Hepatocyte (in vitro differentiated cells): ENCODE measurements at regions not wholly inside any gene's neighbourhood (a gene's known extent, or its start where the extent isn't known, plus 50 kb on each side); places are given as distances from the start of the nearest gene placed in this dataset.

Experiments used
- CTCF ChIP-seq: fragments of 200-600 bp; sonication (generic); IDR thresholded peaks from 2 replicates; pipeline ENCODE4 v1.5.1; 2016; ENCODE audit warnings: antibody characterized with exemption, mild to moderate bottlenecking; ENCODE audit not compliant: poor library complexity
- EZH2 ChIP-seq: fragments of 200-600 bp; sonication (generic); IDR thresholded peaks from 2 replicates; pipeline ENCODE4 v1.6.1; 2016; ENCODE audit warnings: antibody characterized with exemption, mild to moderate bottlenecking, borderline replicate concordance
- EZH2phosphoT487 ChIP-seq: fragments of 200-600 bp; sonication (generic); IDR thresholded peaks from one replicate; pipeline ENCODE4 v1.6.1; 2018; ENCODE audit warnings: antibody characterized with exemption, mild to moderate bottlenecking, low read depth, moderate library complexity; ENCODE audit not compliant: unreplicated experiment, severe bottlenecking

- no peak for TF ChIP-seq CTCF
- TF ChIP-seq EZH2phosphoT487, result no peak
- no peak for TF ChIP-seq EZH2
Observed at GRCh38 chr7:76126632-76127031, 75.1 kb upstream of the SRRM3 start.
